NCI-H2029 (cell line): ENCODE measurements at regions not wholly inside any gene's neighbourhood (a gene's known extent, or its start where the extent isn't known, plus 50 kb on each side); places are given as distances from the start of the nearest gene placed in this dataset.

ENCODE experiments used
- DNase-seq: peaks from one replicate; lab custom pipeline; 2025; lab: John Stamatoyannopoulos, UW

- no peak for DNase-seq
Observed at GRCh38 chr3:73796382-73796781, 171.6 kb upstream of the PDZRN3 start.

GRCh38 chr3:73791356-73791755 lies 166.6 kb upstream of the PDZRN3 start:
- DNase-seq, result no peak

- no peak for DNase-seq
Observed at GRCh38 chr3:73789825-73790444, 165.2 kb upstream of the PDZRN3 start.

GRCh38 chr3:73787620-73788019 lies 162.9 kb upstream of the PDZRN3 start:
- no peak for DNase-seq

- DNase-seq, result no peak
Observed at GRCh38 chr3:73786998-73787397, 162.3 kb upstream of the PDZRN3 start.

GRCh38 chr3:73786321-73786807 lies 161.6 kb upstream of the PDZRN3 start:
- DNase-seq, result no peak

GRCh38 chr3:73784686-73785392 lies 160.1 kb upstream of the PDZRN3 start:
- DNase-seq, result no peak

- no peak for DNase-seq
Observed at GRCh38 chr3:73783811-73784210, 159.1 kb upstream of the PDZRN3 start.

GRCh38 chr3:73781541-73781940 lies 156.8 kb upstream of the PDZRN3 start:
- DNase-seq, result no peak

- no peak for DNase-seq
Observed at GRCh38 chr3:73774645-73775044, 149.9 kb upstream of the PDZRN3 start.

GRCh38 chr3:73773233-73773632 lies 148.5 kb upstream of the PDZRN3 start:
- DNase-seq, result no peak

GRCh38 chr3:73772076-73772886 lies 147.5 kb upstream of the PDZRN3 start:
- DNase-seq, result no peak

GRCh38 chr3:73768524-73769308 lies 144.0 kb upstream of the PDZRN3 start:
- DNase-seq, result no peak

- DNase-seq, result no peak
Observed at GRCh38 chr3:73766599-73767381, 142.0 kb upstream of the PDZRN3 start.

GRCh38 chr3:73765878-73766545 lies 141.3 kb upstream of the PDZRN3 start:
- DNase-seq, result no peak

- no peak for DNase-seq
Observed at GRCh38 chr3:73762855-73763254, 138.1 kb upstream of the PDZRN3 start.

GRCh38 chr3:73759297-73759711 lies 134.6 kb upstream of the PDZRN3 start:
- no peak for DNase-seq

- DNase-seq, result no peak
Observed at GRCh38 chr3:73757536-73757935, 132.8 kb upstream of the PDZRN3 start.

- DNase-seq, result no peak
Observed at GRCh38 chr3:73753985-73754384, 129.2 kb upstream of the PDZRN3 start.

GRCh38 chr3:73752338-73752737 lies 127.6 kb upstream of the PDZRN3 start:
- DNase-seq, result no peak

- DNase-seq, result no peak
Observed at GRCh38 chr3:73746623-73747022, 121.9 kb upstream of the PDZRN3 start.
